Aorta (tissue), 5 donors: ENCODE measurements at regions not wholly inside any gene's neighbourhood (a gene's known extent, or its start where the extent isn't known, plus 50 kb on each side); places are given as distances from the start of the nearest gene placed in this dataset.

Experiments used
- ATAC-seq: fragments of 200-7000 bp; cut with Tn5 transposase; one replicate; pipeline ENCODE4 v1.9.1; 2022; ENCODE audit warnings: moderate library complexity; ENCODE audit not compliant: low FRiP score
- DNase-seq, 2 donors: peaks; one replicate each; pipeline ENCODE4 v3.0.0-alpha.2; 2020
- H3K27ac ChIP-seq, 2 donors: one replicate each; pipeline ENCODE4 v1.5.1; 2013; ENCODE audit warnings: low read length in 2 of 2, mild to moderate bottlenecking in 2 of 2, moderate library complexity in 2 of 2, control low read depth in 1 of 2, inconsistent platforms in 1 of 2, low read depth in 1 of 2
- H3K27me3 ChIP-seq, 2 donors: one replicate each; pipeline ENCODE4 v1.6.1; 2013; ENCODE audit warnings: control low read depth in 1 of 2, low read length in 1 of 2, mild to moderate bottlenecking in 1 of 2, moderate library complexity in 1 of 2; ENCODE audit not compliant: insufficient read depth in 2 of 2, control insufficient read depth in 1 of 2
- H3K36me3 ChIP-seq, 2 donors: one replicate each; pipeline ENCODE4 v1.6.1; 2013; ENCODE audit warnings: control low read depth in 1 of 2, low read length in 1 of 2, mild to moderate bottlenecking in 1 of 2; ENCODE audit not compliant: insufficient read depth in 2 of 2, control insufficient read depth in 1 of 2
- H3K4me1 ChIP-seq, 2 donors: one replicate each; pipeline ENCODE4 v1.6.1; 2013; ENCODE audit warnings: low read length in 2 of 2, control low read depth in 1 of 2, mild to moderate bottlenecking in 1 of 2, moderate library complexity in 1 of 2; ENCODE audit not compliant: insufficient read depth in 2 of 2, control insufficient read depth in 1 of 2
- H3K4me3 ChIP-seq, 2 donors: one replicate each; pipeline ENCODE4 v1.5.1; 2013; ENCODE audit warnings: low read length in 2 of 2, control low read depth in 1 of 2, mild to moderate bottlenecking in 1 of 2
- H3K9me3 ChIP-seq: one replicate; pipeline ENCODE4 v1.6.1; 2013; ENCODE audit warnings: mild to moderate bottlenecking, low read length; ENCODE audit not compliant: control insufficient read depth
- WGBS, 2 donors: extraction: QIAGEN DNeasy Blood & Tissue Kit; methylation state at CpG; one replicate each; pipeline ENCODE4 v1.1.7; 2013; 5-methylcytosine and 5-hydroxymethylcytosine counted together
- intact Hi-C, 2 donors: fragments of 100-400 bp; cut with DNase I; formaldehyde crosslinking; loops; one replicate each; pipeline versions ENCODE4 v1.14.2 to v1.15.0; 2022
- donor health status: healthy with polysubstance abuse.
- donor health status: Bipolar disorder and iron deficiency.
- donor health status: DM: no; HTN: no; CAD: no.
- donor health status: DM: no; HTN: no; CAD: no.
- donor health status: DM: yes; HTN: yes; CAD: no.

GRCh38 chr7:18405726-18406125 is 89.8 kb upstream of the HDAC9 start:
- H3K27me3 ChIP-seq, result no peaks in the 10 kb centered on the region
- 93 to 100% methylated on average over 1 of the region's 1 CpG for WGBS, 2 donors
- H3K4me3 ChIP-seq, result no peak overlapping the region
- no peak for DNase-seq
- no peaks in the 10 kb centered on the region for H3K9me3 ChIP-seq
- no peak for ATAC-seq
- H3K36me3 ChIP-seq, result no peaks in the 10 kb centered on the region
- intact Hi-C loops, result no loop called here
- H3K4me1 ChIP-seq, result peaks cover 0 to 1% of the 10 kb centered on the region in 2 donors
- no peak overlapping the region for H3K27ac ChIP-seq

GRCh38 chr7:18407385-18407784 is 88.2 kb upstream of the HDAC9 start:
- no peaks in the 10 kb centered on the region for H3K27me3 ChIP-seq
- no peak overlapping the region for H3K27ac ChIP-seq
- H3K9me3 ChIP-seq, result no peaks in the 10 kb centered on the region
- ATAC-seq, result no peak
- H3K4me3 ChIP-seq, result no peak overlapping the region
- DNase-seq, result no peak
- H3K4me1 ChIP-seq, result peaks cover 0 to 1% of the 10 kb centered on the region in 2 donors
- 61 to 69% methylated on average over 4 of the region's 4 CpGs for WGBS, 2 donors
- intact Hi-C loops, result no loop called here
- H3K36me3 ChIP-seq, result no peaks in the 10 kb centered on the region

- Histone ChIP-seq H3K9me3 (no peaks in the 10 kb centered on the region), H3K36me3 (no peaks in the 10 kb centered on the region), H3K4me1 (peaks cover 0 to 1% of the 10 kb centered on the region in 2 donors), H3K27ac (no peak overlapping the region), H3K27me3 (no peaks in the 10 kb centered on the region), H3K4me3 (no peak overlapping the region)
- no peak for DNase-seq
- peak; percentile 63 for ATAC-seq
- intact Hi-C loops, result no loop called here
- WGBS, 2 donors, result 6 to 8% methylated on average over 2 of the region's 2 CpGs
These were observed 87.1 kb upstream of the HDAC9 start for GRCh38 chr7:18408461-18408860.

GRCh38 chr7:18408868-18409267 is 86.7 kb upstream of the HDAC9 start:
- Histone ChIP-seq H3K9me3 (no peaks in the 10 kb centered on the region), H3K27ac (no peak overlapping the region), H3K4me3 (no peak overlapping the region), H3K36me3 (no peaks in the 10 kb centered on the region), H3K4me1 (peaks cover 0 to 1% of the 10 kb centered on the region in 2 donors), H3K27me3 (no peaks in the 10 kb centered on the region)
- ATAC-seq (no peak), DNase-seq (no peak)
- intact Hi-C loops, result no loop called here
- 57 to 63% methylated on average over 4 of the region's 4 CpGs for WGBS, 2 donors

- peaks cover 0 to under 1% of the 10 kb centered on the region in 2 donors for H3K4me1 ChIP-seq
- ATAC-seq (no peak), DNase-seq (no peak)
- no peaks in the 10 kb centered on the region for H3K9me3 ChIP-seq
- no peaks in the 10 kb centered on the region for H3K27me3 ChIP-seq
- no peaks in the 10 kb centered on the region for H3K36me3 ChIP-seq
- no peak overlapping the region for H3K27ac ChIP-seq
- 97 to 98% methylated on average over 1 of the region's 1 CpG for WGBS, 2 donors
- no peak overlapping the region for H3K4me3 ChIP-seq
- intact Hi-C loops, result no loop called here
These were observed 82.1 kb upstream of the HDAC9 start for GRCh38 chr7:18413447-18413846.

- Histone ChIP-seq H3K36me3 (no peaks in the 10 kb centered on the region), H3K9me3 (no peaks in the 10 kb centered on the region), H3K4me3 (no peak overlapping the region), H3K27me3 (no peaks in the 10 kb centered on the region), H3K4me1 (no peaks in the 10 kb centered on the region), H3K27ac (no peak overlapping the region)
- intact Hi-C loops, result no loop called here
- 81 to 87% methylated on average over 7 of the region's 7 CpGs for WGBS, 2 donors
- ATAC-seq (no peak), DNase-seq (no peak)
These were observed 80.7 kb upstream of the HDAC9 start for GRCh38 chr7:18414885-18415284.

- Histone ChIP-seq H3K27ac (no peak overlapping the region), H3K4me3 (no peak overlapping the region), H3K36me3 (no peaks in the 10 kb centered on the region), H3K27me3 (no peaks in the 10 kb centered on the region), H3K9me3 (no peaks in the 10 kb centered on the region), H3K4me1 (peaks cover under 1 to 2% of the 10 kb centered on the region in 2 donors)
- ATAC-seq, result no peak
- DNase-seq, result no peak
- intact Hi-C loops, result no loop called here
- WGBS, 2 donors, result 89 to 95% methylated on average over 3 of the region's 3 CpGs
These were observed 78.6 kb upstream of the HDAC9 start for GRCh38 chr7:18416988-18417387.

GRCh38 chr7:18419456-18419855 is 76.1 kb upstream of the HDAC9 start:
- Histone ChIP-seq H3K4me1 (peaks cover 2 to 7% of the 10 kb centered on the region in 2 donors), H3K36me3 (no peaks in the 10 kb centered on the region), H3K9me3 (no peaks in the 10 kb centered on the region), H3K27me3 (no peaks in the 10 kb centered on the region), H3K27ac (no peak overlapping the region), H3K4me3 (no peak overlapping the region)
- DNase-seq (no peak), ATAC-seq (no peak)
- WGBS, 2 donors, result 13 to 19% methylated on average over 3 of the region's 3 CpGs
- intact Hi-C loops, result no loop called here

GRCh38 chr7:18420108-18420507 is 75.4 kb upstream of the HDAC9 start:
- no peak for ATAC-seq
- Histone ChIP-seq H3K27me3 (no peaks in the 10 kb centered on the region), H3K9me3 (no peaks in the 10 kb centered on the region), H3K4me1 (peaks cover 2 to 7% of the 10 kb centered on the region in 2 donors), H3K27ac (no peak overlapping the region), H3K4me3 (no peak overlapping the region), H3K36me3 (no peaks in the 10 kb centered on the region)
- 92% methylated on average over 2 of the region's 2 CpGs for WGBS, 2 donors
- intact Hi-C loops, result no loop called here
- DNase-seq, result no peak
